CD4-positive, alpha-beta T cell (primary cell): ENCODE measurements at regions not wholly inside any gene's neighbourhood (a gene's known extent, or its start where the extent isn't known, plus 50 kb on each side); places are given as distances from the start of the nearest gene placed in this dataset.

Source experiments
- ATAC-seq: fragments of 200-7000 bp; cut with Tn5 transposase; one replicate; pipeline ENCODE4 v1.10.0; 2022; ENCODE audit warnings: mild to moderate bottlenecking; ENCODE audit not compliant: poor library complexity
- CTCF ChIA-PET: fragments of 350-600 bp; sonication (Branson Sonifier 250); formaldehyde crosslinking; loops from one replicate; lab custom pipeline; 2021; ENCODE audit warnings: antibody characterized with exemption, inconsistent platforms; lab: Charles Lee
- POLR2A ChIA-PET: fragments of 350-600 bp; sonication (Branson Sonifier 250); formaldehyde crosslinking; loops from one replicate; lab custom pipeline; 2021; ENCODE audit warnings: antibody characterized with exemption, inconsistent platforms; lab: Charles Lee
- DNase-seq, 14 experiments: peaks; one replicate each; pipeline ENCODE4 v3.0.0-alpha.2; 2013 to 2020; ENCODE audit warnings: mixed read lengths in 2 of 14
- H3K27ac ChIP-seq, 2 donors: one replicate each; pipeline versions ENCODE4 v1.5.1 to v1.7.0; 2013; ENCODE audit warnings: low read length in 2 of 2, low read depth in 1 of 2, mild to moderate bottlenecking in 1 of 2
- H3K27me3 ChIP-seq, 2 experiments: 1 replicate in 1 of 2; 2 replicates in 1 of 2; pipeline versions ENCODE4 v1.6.1 to v1.7.0; 2013; ENCODE audit warnings: low read length in 2 of 2, control low read depth in 1 of 2, mild to moderate bottlenecking in 1 of 2, moderate library complexity in 1 of 2; ENCODE audit not compliant: insufficient read depth in 2 of 2, control insufficient read depth in 1 of 2
- H3K36me3 ChIP-seq: one replicate; pipeline ENCODE4 v1.6.1; 2013; ENCODE audit warnings: low read length, control low read depth; ENCODE audit not compliant: insufficient read depth
- H3K4me1 ChIP-seq: one replicate; pipeline ENCODE4 v1.6.1; 2013; ENCODE audit warnings: low read length, control low read depth; ENCODE audit not compliant: insufficient read depth
- H3K4me3 ChIP-seq: one replicate; pipeline ENCODE4 v1.5.1; 2013; ENCODE audit warnings: mild to moderate bottlenecking, low read length, moderate library complexity
- H3K9me3 ChIP-seq, 2 experiments: 1 replicate in 1 of 2; 2 replicates in 1 of 2; pipeline versions ENCODE4 v1.6.1 to v1.7.0; 2013; ENCODE audit warnings: low read length in 2 of 2, mild to moderate bottlenecking in 2 of 2, control low read depth in 1 of 2, moderate library complexity in 1 of 2; ENCODE audit not compliant: control insufficient read depth in 1 of 2, insufficient read depth in 1 of 2
- H3K27ac Mint-ChIP-seq: one replicate; pipeline ENCODE4 v1.8.0; 2020; ENCODE audit warnings: mixed read lengths
- H3K27me3 Mint-ChIP-seq: one replicate; pipeline ENCODE4 v1.8.0; 2021; ENCODE audit warnings: mixed read lengths
- H3K36me3 Mint-ChIP-seq: one replicate; pipeline ENCODE4 v1.8.0; 2021; ENCODE audit warnings: low read depth, mixed read lengths
- H3K4me1 Mint-ChIP-seq: one replicate; pipeline ENCODE4 v1.8.0; 2021; ENCODE audit warnings: low read depth, mixed read lengths
- H3K4me3 Mint-ChIP-seq: one replicate; pipeline ENCODE4 v1.8.0; 2020; ENCODE audit warnings: mild to moderate bottlenecking, mixed read lengths
- H3K9me3 Mint-ChIP-seq: one replicate; pipeline ENCODE4 v1.8.0; 2020; ENCODE audit warnings: mixed read lengths
- CTCF ChIP-seq: fragments of 200-600 bp; IDR thresholded peaks from one replicate; pipeline ENCODE4 v1.8.0; 2022; ENCODE audit warnings: antibody characterized with exemption, mild to moderate bottlenecking
- intact Hi-C, 2 experiments: fragments of 100-400 bp; cut with DNase I in 1 of 2; cut with micrococcal nuclease in 1 of 2; formaldehyde crosslinking; loops; one replicate each; pipeline versions ENCODE4 v1.15.1 to v1.9.0; 2023 to 2025; cut with DNase I, micrococcal nuclease

- peaks cover 0 to 13% of the 10 kb centered on the region in 2 experiments for H3K9me3 ChIP-seq
- H3K36me3 Mint-ChIP-seq, result no peaks in the 10 kb centered on the region
- H3K4me3 ChIP-seq, result no peak overlapping the region
- no peaks in the 10 kb centered on the region for H3K27me3 ChIP-seq
- no peak for TF ChIP-seq CTCF
- H3K4me3 Mint-ChIP-seq, result no peak overlapping the region
- ChIA-PET POLR2A (interaction anchor here (0.6 kb wide), 1 partner anchor 21 kb away, joined by 3 read pairs; no protein-coding TSS in a partner anchor), CTCF (no interaction called here)
- DNase-seq (no peak), ATAC-seq (no peak)
- H3K4me1 ChIP-seq, result no peaks in the 10 kb centered on the region
- no peaks in the 10 kb centered on the region for H3K36me3 ChIP-seq
- intact Hi-C loops, result no loop called here
- peaks cover 4% of the 10 kb centered on the region for H3K27me3 Mint-ChIP-seq
- H3K27ac ChIP-seq, result no peak overlapping the region
- no peaks in the 10 kb centered on the region for H3K4me1 Mint-ChIP-seq
- H3K9me3 Mint-ChIP-seq, result no peaks in the 10 kb centered on the region
- no peak overlapping the region for H3K27ac Mint-ChIP-seq
These were observed 185.7 kb downstream of the IRX5 start for GRCh38 chr16:55116165-55116920.

GRCh38 chr16:55118701-55119260 lies 188.1 kb downstream of the IRX5 start:
- POLR2A ChIA-PET, result no interaction called here
- DNase-seq (no peak), ATAC-seq (no peak)
- CTCF ChIA-PET, result no interaction called here
- no peaks in the 10 kb centered on the region for H3K4me1 Mint-ChIP-seq
- peaks cover 5% of the 10 kb centered on the region for H3K9me3 Mint-ChIP-seq
- TF ChIP-seq CTCF, result no peak
- Histone ChIP-seq H3K9me3 (peaks cover 0 to 16% of the 10 kb centered on the region in 2 experiments), H3K36me3 (no peaks in the 10 kb centered on the region), H3K4me1 (no peaks in the 10 kb centered on the region), H3K4me3 (no peak overlapping the region), H3K27me3 (no peaks in the 10 kb centered on the region), H3K27ac (no peak overlapping the region)
- H3K4me3 Mint-ChIP-seq, result no peak overlapping the region
- H3K27me3 Mint-ChIP-seq, result peaks cover 4% of the 10 kb centered on the region
- intact Hi-C loops, result no loop called here
- H3K27ac Mint-ChIP-seq, result no peak overlapping the region
- H3K36me3 Mint-ChIP-seq, result no peaks in the 10 kb centered on the region

GRCh38 chr16:55120408-55120807 lies 189.7 kb downstream of the IRX5 start:
- DNase-seq, result no peak
- Histone ChIP-seq H3K27ac (no peak overlapping the region), H3K9me3 (peaks cover 0 to 16% of the 10 kb centered on the region in 2 experiments), H3K4me3 (no peak overlapping the region), H3K4me1 (no peaks in the 10 kb centered on the region), H3K36me3 (no peaks in the 10 kb centered on the region), H3K27me3 (no peaks in the 10 kb centered on the region)
- Mint-ChIP-seq H3K9me3 (peaks cover 5% of the 10 kb centered on the region), H3K27ac (no peak overlapping the region), H3K27me3 (peaks cover 4% of the 10 kb centered on the region), H3K4me3 (no peak overlapping the region), H3K4me1 (no peaks in the 10 kb centered on the region), H3K36me3 (no peaks in the 10 kb centered on the region)
- ChIA-PET CTCF (no interaction called here), POLR2A (no interaction called here)
- ATAC-seq, result no peak
- TF ChIP-seq CTCF, result no peak
- intact Hi-C loops, result no loop called here
